Mesodermal cell (in vitro differentiated cells): ENCODE measurements at regions not wholly inside any gene's neighbourhood (a gene's known extent, or its start where the extent isn't known, plus 50 kb on each side); places are given as distances from the start of the nearest gene placed in this dataset.

Experiments
- H3K27ac ChIP-seq: 2 replicates; pipeline ENCODE4 v1.7.0; 2013; ENCODE audit warnings: mild to moderate bottlenecking, low read depth, low read length, moderate library complexity; ENCODE audit not compliant: severe bottlenecking
- H3K36me3 ChIP-seq: 2 replicates; pipeline ENCODE4 v1.7.1; 2013; ENCODE audit warnings: mild to moderate bottlenecking, low read length, moderate library complexity; ENCODE audit not compliant: control insufficient read depth, insufficient read depth
- H3K4me1 ChIP-seq: one replicate; pipeline ENCODE4 v1.7.1; 2013; ENCODE audit warnings: mild to moderate bottlenecking, low read length; ENCODE audit not compliant: insufficient read depth, control insufficient read depth, poor library complexity, severe bottlenecking
- H3K4me3 ChIP-seq: 2 replicates; pipeline ENCODE4 v1.7.0; 2013; ENCODE audit warnings: low read length, control low read depth, mild to moderate bottlenecking; ENCODE audit not compliant: insufficient read depth, poor library complexity, severe bottlenecking; ENCODE audit errors: extremely low read depth
- H3K9me3 ChIP-seq: 2 replicates; pipeline ENCODE4 v1.7.1; 2013; ENCODE audit warnings: mild to moderate bottlenecking, low read length, moderate library complexity; ENCODE audit not compliant: control insufficient read depth
- WGBS, 2 experiments: methylation state at CpG; one replicate each; pipeline ENCODE4 v1.1.5; 2013; ENCODE audit warnings: missing lambda C conversion rate in 2 of 2; ENCODE audit not compliant: insufficient coverage in 2 of 2; 5-methylcytosine and 5-hydroxymethylcytosine counted together

GRCh38 chr2:80889009-80889408, 584.5 kb upstream of the LRRTM1 start:
- no peaks in the 10 kb centered on the region for H3K4me1 ChIP-seq
- H3K9me3 ChIP-seq = no peaks in the 10 kb centered on the region
- H3K4me3 ChIP-seq = no peak overlapping the region
- H3K36me3 ChIP-seq = no peaks in the 10 kb centered on the region
- WGBS, 2 experiments = 100% methylated on average over 1 of the region's 2 CpGs
- H3K27ac ChIP-seq = no peak overlapping the region

- H3K4me1 ChIP-seq = no peaks in the 10 kb centered on the region
- WGBS, 2 experiments = no CpG with 5 or more reads among the region's 2 CpGs
- H3K36me3 ChIP-seq = no peaks in the 10 kb centered on the region
- no peak overlapping the region for H3K4me3 ChIP-seq
- no peaks in the 10 kb centered on the region for H3K9me3 ChIP-seq
- no peak overlapping the region for H3K27ac ChIP-seq
Measured at GRCh38 chr2:80887841-80888378, 583.4 kb upstream of the LRRTM1 start.

GRCh38 chr2:80874374-80874773, 569.8 kb upstream of the LRRTM1 start:
- no peaks in the 10 kb centered on the region for H3K9me3 ChIP-seq
- WGBS, 2 experiments = 40% methylated on average over 1 of the region's 2 CpGs; no CpG with 5 or more reads in 1 of the 2 experiments
- no peak overlapping the region for H3K4me3 ChIP-seq

GRCh38 chr2:80869858-80870438, 565.4 kb upstream of the LRRTM1 start:
- Histone ChIP-seq H3K9me3 (no peaks in the 10 kb centered on the region), H3K4me1 (no peaks in the 10 kb centered on the region), H3K27ac (no peak overlapping the region), H3K36me3 (no peaks in the 10 kb centered on the region), H3K4me3 (no peak overlapping the region)
- 84 to 86% methylated on average over 5 to 6 of the region's 7 CpGs for WGBS, 2 experiments

More at GRCh38 chr2:80874374-80874773, 569.8 kb upstream of the LRRTM1 start:
- Histone ChIP-seq H3K36me3 (no peaks in the 10 kb centered on the region), H3K27ac (no peak overlapping the region), H3K4me1 (no peaks in the 10 kb centered on the region)

- Histone ChIP-seq H3K9me3 (no peaks in the 10 kb centered on the region), H3K4me3 (no peak overlapping the region), H3K36me3 (no peaks in the 10 kb centered on the region), H3K4me1 (peaks cover 6% of the 10 kb centered on the region), H3K27ac (no peak overlapping the region)
- WGBS, 2 experiments = 97 to 100% methylated on average over 4 of the region's 4 CpGs
Measured at GRCh38 chr2:80863147-80863714, 558.7 kb upstream of the LRRTM1 start.

- peak overlapping the region; percentile 82 for H3K27ac ChIP-seq
- no CpG with 5 or more reads among the region's 1 CpG for whole genome bisulfite sequencing, 2 experiments
- no peak overlapping the region for H3K4me3 ChIP-seq
- H3K4me1 ChIP-seq = peaks cover 11% of the 10 kb centered on the region
- no peaks in the 10 kb centered on the region for H3K9me3 ChIP-seq
- H3K36me3 ChIP-seq = no peaks in the 10 kb centered on the region
Measured at GRCh38 chr2:80858965-80859364, 554.4 kb upstream of the LRRTM1 start.

- Histone ChIP-seq H3K9me3 (no peaks in the 10 kb centered on the region), H3K4me3 (no peak overlapping the region), H3K4me1 (peaks cover 11% of the 10 kb centered on the region), H3K36me3 (no peaks in the 10 kb centered on the region), H3K27ac (no peak overlapping the region)
Measured at GRCh38 chr2:80856227-80856626, 551.7 kb upstream of the LRRTM1 start.

- Histone ChIP-seq H3K27ac (no peak overlapping the region), H3K36me3 (no peaks in the 10 kb centered on the region), H3K9me3 (no peaks in the 10 kb centered on the region), H3K4me3 (no peak overlapping the region), H3K4me1 (peaks cover 11% of the 10 kb centered on the region)
- WGBS, 2 experiments = 100% methylated on average over 1 of the region's 1 CpG; no CpG with 5 or more reads in 1 of the 2 experiments
Measured at GRCh38 chr2:80854831-80855230, 550.3 kb upstream of the LRRTM1 start.

GRCh38 chr2:80852808-80853139, 548.2 kb upstream of the LRRTM1 start:
- Histone ChIP-seq H3K4me3 (no peak overlapping the region), H3K27ac (no peak overlapping the region), H3K36me3 (no peaks in the 10 kb centered on the region), H3K4me1 (peaks cover under 1% of the 10 kb centered on the region), H3K9me3 (no peaks in the 10 kb centered on the region)
- 0% methylated on average over 1 of the region's 2 CpGs for WGBS, 2 experiments

GRCh38 chr2:80852079-80852807, 547.7 kb upstream of the LRRTM1 start:
- 82 to 100% methylated on average over 1 to 2 of the region's 4 CpGs for WGBS, 2 experiments
- Histone ChIP-seq H3K36me3 (no peaks in the 10 kb centered on the region), H3K9me3 (no peaks in the 10 kb centered on the region), H3K27ac (no peak overlapping the region), H3K4me1 (no peaks in the 10 kb centered on the region), H3K4me3 (no peak overlapping the region)

GRCh38 chr2:80830891-80831290, 526.3 kb upstream of the LRRTM1 start:
- Histone ChIP-seq H3K9me3 (no peaks in the 10 kb centered on the region), H3K4me1 (no peaks in the 10 kb centered on the region), H3K4me3 (no peak overlapping the region), H3K27ac (no peak overlapping the region), H3K36me3 (no peaks in the 10 kb centered on the region)
- 60% methylated on average over 1 of the region's 5 CpGs; no CpG with 5 or more reads in 1 of the 2 experiments for WGBS, 2 experiments
